DND-41 (cell line): ENCODE measurements at regions not wholly inside any gene's neighbourhood (a gene's known extent, or its start where the extent isn't known, plus 50 kb on each side); places are given as distances from the start of the nearest gene placed in this dataset.
"Not testable (repeated sequence)": the region's sequence is repeated elsewhere in the genome, so short reads cannot be mapped to it uniquely, and the experiment has no call there.

Experiments used
- ATAC-seq: fragments of 200-7000 bp; cut with Tn5 transposase; 3 replicates; pipeline ENCODE4 v1.9.1; 2021; ENCODE audit warnings: low read depth; ENCODE audit not compliant: insufficient read depth
- DNase-seq: peaks from one replicate; pipeline ENCODE4 v3.0.0-alpha.2; 2020
- H2AFZ ChIP-seq: 2 replicates; pipeline ENCODE4 v1.6.0; 2012; ENCODE audit warnings: low read depth, low read length
- H3K27ac ChIP-seq: 2 replicates; pipeline ENCODE4 v1.5.1; 2012; ENCODE audit warnings: low read length, inconsistent platforms
- H3K27me3 ChIP-seq: fragments of 200-600 bp; sonication (generic); 2 replicates; pipeline ENCODE4 v1.6.0; 2012; ENCODE audit warnings: low read length, mild to moderate bottlenecking, inconsistent platforms; ENCODE audit not compliant: insufficient read depth, poor library complexity
- H3K36me3 ChIP-seq: 2 replicates; pipeline ENCODE4 v1.5.1; 2012; ENCODE audit warnings: low read length, inconsistent platforms; ENCODE audit not compliant: insufficient read depth
- H3K4me1 ChIP-seq: 2 replicates; pipeline ENCODE4 v1.5.1; 2012; ENCODE audit warnings: mild to moderate bottlenecking, low read length; ENCODE audit not compliant: insufficient read depth
- H3K4me2 ChIP-seq: 2 replicates; pipeline ENCODE4 v1.6.0; 2012; ENCODE audit warnings: mild to moderate bottlenecking, moderate library complexity, low read length, inconsistent platforms; ENCODE audit not compliant: insufficient read depth
- H3K4me3 ChIP-seq, 2 experiments: fragments of 200-600 bp in 1 of 2; shearing (Covaris generic) in 1 of 2; 2 replicates each; pipeline ENCODE4 v1.5.1; 2012 to 2016; ENCODE audit warnings: inconsistent platforms in 2 of 2, low read length in 2 of 2, mild to moderate bottlenecking in 2 of 2, low read depth in 1 of 2, moderate library complexity in 1 of 2
- H3K79me2 ChIP-seq: 2 replicates; pipeline ENCODE4 v1.6.0; 2012; ENCODE audit warnings: low read length, inconsistent platforms; ENCODE audit not compliant: insufficient read depth
- H3K9ac ChIP-seq: 2 replicates; pipeline ENCODE4 v1.6.0; 2012; ENCODE audit warnings: low read depth, mild to moderate bottlenecking, inconsistent platforms, low read length, moderate library complexity
- H3K9me3 ChIP-seq: 2 replicates; pipeline ENCODE4 v1.5.1; 2012; ENCODE audit warnings: low read length, moderate library complexity, mild to moderate bottlenecking, inconsistent platforms; ENCODE audit not compliant: insufficient read depth, severe bottlenecking
- H4K20me1 ChIP-seq: 2 replicates; pipeline ENCODE4 v1.6.0; 2012; ENCODE audit warnings: low read length; ENCODE audit not compliant: insufficient read depth
- EZH2 ChIP-seq: IDR thresholded peaks from 3 replicates; pipeline ENCODE4 v1.6.1; 2012; ENCODE audit warnings: borderline replicate concordance, low read depth, mild to moderate bottlenecking, moderate library complexity, low read length, inconsistent platforms; ENCODE audit not compliant: severe bottlenecking
- TF ChIP-seq, protein P1 (sequence below): IDR thresholded peaks from 2 replicates; pipeline ENCODE4 v1.5.1; 2012; ENCODE audit warnings: borderline replicate concordance, low read length, moderate library complexity, mild to moderate bottlenecking; ENCODE audit not compliant: poor library complexity, severe bottlenecking; ENCODE audit errors: extremely low read depth

DNA sequence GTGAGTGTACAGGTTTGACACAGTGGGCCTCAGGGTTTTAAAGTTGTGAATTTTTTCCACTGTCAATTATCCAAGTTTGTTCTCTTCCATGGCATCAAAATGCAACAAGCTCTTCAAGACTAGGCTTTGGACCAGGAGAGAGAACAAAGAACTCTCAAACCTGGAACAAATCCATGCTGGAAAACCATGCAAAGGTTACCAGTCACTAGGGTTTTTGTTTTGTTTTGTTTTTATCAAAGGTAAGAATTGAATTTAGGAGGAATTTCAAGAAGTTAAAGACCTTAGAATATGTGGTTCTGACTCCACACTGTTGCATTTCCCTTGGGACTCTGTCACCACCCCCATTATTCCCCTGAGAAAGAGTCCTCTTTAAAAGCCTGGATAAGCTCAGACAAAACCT lies 191.1 kb upstream of the PIK3R1 start:
- no peaks in the 10 kb centered on the region for H3K36me3 ChIP-seq
- H2AFZ ChIP-seq: no peak overlapping the region
- no peak for DNase-seq
- no peaks in the 10 kb centered on the region for H4K20me1 ChIP-seq
- H3K79me2 ChIP-seq: no peaks in the 10 kb centered on the region
- no peaks in the 10 kb centered on the region for H3K9me3 ChIP-seq
- no peak for ATAC-seq
- H3K9ac ChIP-seq: no peak overlapping the region
- no peak overlapping the region for H3K27ac ChIP-seq
- no peak overlapping the region for H3K4me2 ChIP-seq
- H3K27me3 ChIP-seq: no peaks in the 10 kb centered on the region
- no peak overlapping the region for H3K4me3 ChIP-seq
- TF ChIP-seq, protein P1, sequence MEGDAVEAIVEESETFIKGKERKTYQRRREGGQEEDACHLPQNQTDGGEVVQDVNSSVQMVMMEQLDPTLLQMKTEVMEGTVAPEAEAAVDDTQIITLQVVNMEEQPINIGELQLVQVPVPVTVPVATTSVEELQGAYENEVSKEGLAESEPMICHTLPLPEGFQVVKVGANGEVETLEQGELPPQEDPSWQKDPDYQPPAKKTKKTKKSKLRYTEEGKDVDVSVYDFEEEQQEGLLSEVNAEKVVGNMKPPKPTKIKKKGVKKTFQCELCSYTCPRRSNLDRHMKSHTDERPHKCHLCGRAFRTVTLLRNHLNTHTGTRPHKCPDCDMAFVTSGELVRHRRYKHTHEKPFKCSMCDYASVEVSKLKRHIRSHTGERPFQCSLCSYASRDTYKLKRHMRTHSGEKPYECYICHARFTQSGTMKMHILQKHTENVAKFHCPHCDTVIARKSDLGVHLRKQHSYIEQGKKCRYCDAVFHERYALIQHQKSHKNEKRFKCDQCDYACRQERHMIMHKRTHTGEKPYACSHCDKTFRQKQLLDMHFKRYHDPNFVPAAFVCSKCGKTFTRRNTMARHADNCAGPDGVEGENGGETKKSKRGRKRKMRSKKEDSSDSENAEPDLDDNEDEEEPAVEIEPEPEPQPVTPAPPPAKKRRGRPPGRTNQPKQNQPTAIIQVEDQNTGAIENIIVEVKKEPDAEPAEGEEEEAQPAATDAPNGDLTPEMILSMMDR: no peak
- no peak for TF ChIP-seq EZH2
- H3K4me1 ChIP-seq: no peaks in the 10 kb centered on the region

DNA sequence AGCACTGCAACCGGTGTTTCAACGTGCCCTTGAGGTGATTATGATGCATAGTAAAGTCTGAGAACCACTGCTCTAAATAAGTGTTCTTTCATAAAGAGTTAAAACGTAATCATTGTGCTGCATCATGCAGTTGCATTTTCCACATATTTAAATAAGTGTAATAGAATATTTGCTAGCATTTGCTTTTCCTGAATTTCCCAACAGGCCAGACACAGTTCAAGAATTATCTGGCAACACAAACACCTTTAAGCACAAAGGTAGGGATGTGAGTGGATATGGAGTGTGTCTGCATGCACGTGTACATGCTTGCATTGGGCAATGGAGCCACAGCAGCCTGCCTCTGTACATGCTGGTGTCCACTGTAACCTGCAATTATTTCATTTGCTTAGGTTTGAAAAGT lies 193.6 kb upstream of the PIK3R1 start:
- no peaks in the 10 kb centered on the region for H3K27me3 ChIP-seq
- no peak overlapping the region for H3K27ac ChIP-seq
- H3K4me1 ChIP-seq: no peaks in the 10 kb centered on the region
- H3K36me3 ChIP-seq: no peaks in the 10 kb centered on the region
- DNase-seq (no peak), ATAC-seq (no peak)
- no peaks in the 10 kb centered on the region for H3K79me2 ChIP-seq
- H3K4me2 ChIP-seq: no peak overlapping the region
- H3K4me3 ChIP-seq: no peak overlapping the region
- H2AFZ ChIP-seq: no peak overlapping the region
- TF ChIP-seq EZH2: no peak
- TF ChIP-seq, protein P1: no peak
- no peak overlapping the region for H3K9ac ChIP-seq
- H3K9me3 ChIP-seq: no peaks in the 10 kb centered on the region
- H4K20me1 ChIP-seq: no peaks in the 10 kb centered on the region

DNA sequence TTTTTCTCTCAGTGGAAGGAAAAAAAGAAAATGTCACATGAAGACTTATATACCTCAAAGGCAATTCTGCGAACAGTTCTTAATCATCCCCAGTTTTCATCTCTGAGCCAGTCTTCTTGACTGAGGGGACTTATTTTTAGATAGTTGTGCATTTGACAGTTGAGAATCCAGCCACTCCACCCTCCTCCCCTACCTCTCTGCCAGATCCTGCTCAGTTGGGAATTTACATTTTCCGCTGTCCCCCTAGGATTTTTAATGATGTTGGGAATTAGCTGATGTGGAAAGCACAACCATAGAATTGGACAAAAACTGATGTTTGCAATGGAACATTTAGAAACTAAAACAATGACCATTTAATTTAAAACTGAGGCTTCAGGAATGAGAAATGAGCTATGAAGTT lies 194.3 kb upstream of the PIK3R1 start:
- no peak for DNase-seq
- H3K4me2 ChIP-seq: no peak overlapping the region
- TF ChIP-seq EZH2: no peak
- TF ChIP-seq, protein P1: no peak
- H3K4me1 ChIP-seq: no peaks in the 10 kb centered on the region
- no peaks in the 10 kb centered on the region for H3K27me3 ChIP-seq
- H3K9me3 ChIP-seq: no peaks in the 10 kb centered on the region
- ATAC-seq: no peak
- no peak overlapping the region for H3K27ac ChIP-seq
- no peak overlapping the region for H3K9ac ChIP-seq
- H2AFZ ChIP-seq: no peak overlapping the region
- H3K79me2 ChIP-seq: no peaks in the 10 kb centered on the region
- H4K20me1 ChIP-seq: no peaks in the 10 kb centered on the region
- no peaks in the 10 kb centered on the region for H3K36me3 ChIP-seq
- no peak overlapping the region for H3K4me3 ChIP-seq

DNA sequence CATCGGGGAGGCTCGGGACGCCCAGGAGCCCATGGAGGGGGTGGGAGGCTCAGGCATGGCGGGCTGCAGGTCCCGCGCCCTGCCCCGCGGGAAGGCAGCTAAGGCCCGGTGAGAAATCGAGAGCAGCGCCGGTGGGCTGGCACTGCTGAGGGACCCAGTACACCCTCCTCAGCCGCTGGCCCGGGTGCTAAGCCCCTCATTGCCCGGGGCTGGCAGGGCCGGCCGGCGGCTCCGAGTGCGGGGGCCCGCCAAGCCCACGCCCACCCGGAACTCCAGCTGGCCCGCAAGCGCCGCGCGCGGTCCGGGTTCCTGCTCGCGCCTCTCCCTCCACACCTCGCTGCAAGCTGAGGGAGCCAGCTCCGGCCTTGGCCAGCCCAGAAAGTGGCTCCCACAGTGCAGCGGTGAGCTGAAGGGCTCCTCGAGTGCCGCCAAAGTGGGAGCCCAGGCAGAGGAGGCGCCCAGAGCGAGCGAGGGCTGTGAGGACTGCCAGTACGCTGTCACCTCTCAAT lies 195.0 kb upstream of the PIK3R1 start:
- not testable (repeated sequence) for H3K79me2 ChIP-seq, H3K9ac ChIP-seq, ATAC-seq, H2AFZ ChIP-seq, H3K27ac ChIP-seq, H3K4me1 ChIP-seq, H3K4me2 ChIP-seq, H3K36me3 ChIP-seq, DNase-seq, H3K4me3 ChIP-seq, H3K27me3 ChIP-seq, H4K20me1 ChIP-seq, H3K9me3 ChIP-seq
